CD4-positive, alpha-beta T cell treated with Interleukin-17A for 4 hours (primary cell): ENCODE measurements at regions not wholly inside any gene's neighbourhood (a gene's known extent, or its start where the extent isn't known, plus 50 kb on each side); places are given as distances from the start of the nearest gene placed in this dataset.

ENCODE experiments used
- DNase-seq: peaks from one replicate; pipeline ENCODE4 v3.0.0-alpha.2; 2020; ENCODE audit warnings: mixed read lengths

DNA sequence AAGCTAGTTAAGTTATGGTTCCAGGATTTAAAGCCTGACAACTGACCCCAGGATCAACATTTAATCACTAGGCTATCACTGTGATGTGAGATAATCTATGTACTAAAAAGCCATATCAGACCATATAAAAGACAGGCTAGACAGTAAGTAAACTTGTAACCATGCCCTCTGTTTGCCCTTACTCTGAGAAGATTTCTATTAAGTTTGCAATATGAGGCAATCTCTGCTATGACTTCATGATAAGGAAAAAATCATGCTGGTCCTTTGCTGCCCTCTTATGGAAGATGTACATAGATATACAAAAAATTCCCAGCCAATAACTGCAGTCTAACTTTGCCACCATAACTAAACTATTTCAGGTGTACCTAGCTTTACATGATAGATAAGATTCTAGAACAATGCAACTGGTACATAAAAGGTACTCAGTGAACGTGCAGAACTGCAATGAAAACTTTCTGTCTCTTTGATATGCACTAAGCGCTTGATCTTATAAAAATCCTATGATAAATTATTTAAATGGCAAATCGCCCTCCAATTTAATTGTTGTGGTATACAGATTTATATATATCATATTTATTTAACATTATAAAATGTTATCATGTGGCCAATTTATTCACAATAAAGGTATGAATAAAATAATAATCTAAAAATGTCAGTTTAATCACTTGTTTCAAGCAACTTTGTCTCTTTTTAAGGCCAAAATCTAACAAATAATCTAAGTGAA lies 70.5 kb downstream of the FAM217A start:
- peak; percentile 16 for DNase-seq

DNA sequence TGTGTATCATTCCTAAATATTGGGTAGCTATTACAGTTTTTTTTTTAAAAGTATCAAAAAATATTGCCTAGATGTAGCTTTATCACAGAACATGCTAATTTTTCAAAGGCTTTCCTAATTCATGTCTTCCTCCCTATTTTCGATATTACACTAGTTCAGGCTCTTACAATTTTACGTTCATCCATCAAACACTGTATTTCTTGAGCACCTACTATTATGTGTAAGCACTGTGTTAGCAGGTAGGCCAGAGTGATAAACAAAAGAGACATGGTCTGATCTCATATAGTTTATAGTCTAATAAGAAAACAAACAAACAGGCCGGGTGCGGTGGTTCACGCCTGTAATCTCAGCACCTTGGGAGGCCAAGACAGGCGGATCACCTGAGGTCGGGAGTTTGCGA lies 69.5 kb downstream of the FAM217A start:
- DNase-seq = no peak

DNA sequence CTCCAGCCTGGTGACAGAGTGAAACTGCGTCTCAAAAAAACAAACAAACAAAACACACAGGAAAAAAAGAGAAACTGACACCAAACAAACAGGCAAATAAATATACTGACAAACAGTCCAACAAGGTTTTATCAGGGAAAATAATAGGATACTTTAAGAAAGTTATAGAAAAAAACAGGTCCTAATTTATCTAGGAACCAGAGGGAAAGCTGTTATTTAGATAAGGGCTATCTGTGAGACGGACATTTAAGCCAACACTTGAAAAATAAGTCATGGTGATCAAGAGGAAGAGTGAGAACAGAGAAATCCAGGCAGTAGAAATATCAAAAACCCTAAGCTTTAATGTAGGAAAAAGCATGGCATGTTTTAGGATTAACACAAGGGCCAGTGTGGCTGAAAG lies 68.9 kb downstream of the FAM217A start:
- no peak for DNase-seq

DNA sequence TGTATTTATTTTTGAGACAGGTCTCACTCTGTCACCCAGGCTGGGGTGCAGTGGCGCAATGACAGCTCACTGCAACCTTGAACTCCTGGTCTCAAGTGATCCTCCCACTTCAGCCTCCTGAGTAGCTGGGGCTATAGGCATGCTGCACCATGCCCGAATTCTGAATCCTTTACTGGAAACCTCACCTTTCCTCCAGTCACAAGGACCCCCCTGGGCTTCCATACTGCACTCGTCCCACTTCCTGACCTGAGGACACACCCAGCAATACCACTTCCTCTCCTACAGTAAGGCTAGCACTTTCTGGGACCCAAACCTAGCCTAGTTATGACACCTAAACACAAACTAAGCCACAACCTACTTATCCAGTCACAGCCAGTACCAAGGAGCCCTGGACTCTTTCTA lies 68.2 kb downstream of the FAM217A start:
- DNase-seq = peak; percentile 31

DNA sequence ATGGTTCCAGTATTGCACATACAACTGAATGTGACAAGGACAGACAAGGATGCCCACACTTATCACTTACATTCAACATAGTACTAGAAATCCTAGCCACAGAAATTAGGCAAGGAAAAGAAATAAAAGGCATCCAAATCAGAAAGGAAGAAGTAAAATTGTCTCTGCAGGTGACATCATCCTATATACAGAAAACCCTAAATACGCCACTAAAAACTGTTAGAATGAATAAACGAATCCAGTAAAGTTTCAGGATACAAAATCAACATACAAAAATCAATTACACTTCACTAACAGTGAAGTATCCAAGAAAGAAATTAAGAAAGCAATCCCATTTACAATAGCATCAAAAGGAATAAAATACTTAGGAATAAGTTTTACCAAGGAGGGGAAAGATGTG lies 66.1 kb downstream of the FAM217A start:
- DNase-seq = no peak

DNA sequence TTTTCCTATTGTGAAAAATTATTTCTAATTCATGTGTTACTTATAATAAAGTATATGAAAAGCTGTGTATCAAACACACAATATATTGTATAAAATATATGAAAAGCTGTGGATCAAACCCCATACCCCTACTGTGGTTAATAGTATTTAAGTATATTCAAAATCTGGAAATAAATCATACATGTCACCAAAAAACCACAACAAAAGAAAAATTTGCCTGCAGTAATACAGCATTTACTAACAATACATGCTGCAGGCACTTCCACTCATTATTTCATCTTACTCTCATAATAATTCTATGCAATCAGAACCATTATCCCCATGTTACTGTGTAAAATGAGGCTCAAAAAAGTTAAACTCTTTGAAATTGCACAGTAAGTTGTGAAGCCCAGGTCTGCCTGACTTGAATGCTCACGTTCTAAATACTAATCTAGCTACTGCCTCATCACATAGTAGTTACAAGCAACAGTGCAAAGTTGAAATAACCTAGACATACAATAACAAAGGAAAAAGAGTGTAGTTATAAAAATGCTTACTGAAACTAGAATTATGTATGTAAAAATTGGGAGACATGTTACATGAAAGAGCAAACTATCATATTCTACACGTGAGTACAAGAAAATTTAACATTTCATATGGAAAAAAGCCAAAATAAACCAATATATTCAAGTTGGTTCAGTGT lies 61.7 kb downstream of the FAM217A start:
- DNase-seq = no peak

DNA sequence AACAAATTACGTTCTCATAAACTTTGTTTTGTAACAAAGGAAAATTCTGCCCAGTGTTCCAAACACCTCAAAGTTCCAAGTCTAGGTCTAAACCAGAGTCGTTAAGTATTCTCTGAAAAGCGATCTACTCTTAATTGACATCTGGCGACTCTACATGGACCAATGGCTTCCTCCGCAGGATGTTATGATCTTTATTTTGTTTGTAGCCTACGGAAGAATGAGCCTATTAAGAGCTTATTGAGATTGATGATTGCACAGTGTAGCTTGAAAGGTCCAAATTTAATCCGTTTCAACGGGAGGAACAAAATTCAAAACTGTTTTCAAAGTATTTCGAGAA lies 61.1 kb downstream of the FAM217A start:
- peak; percentile 11 for DNase-seq

DNA sequence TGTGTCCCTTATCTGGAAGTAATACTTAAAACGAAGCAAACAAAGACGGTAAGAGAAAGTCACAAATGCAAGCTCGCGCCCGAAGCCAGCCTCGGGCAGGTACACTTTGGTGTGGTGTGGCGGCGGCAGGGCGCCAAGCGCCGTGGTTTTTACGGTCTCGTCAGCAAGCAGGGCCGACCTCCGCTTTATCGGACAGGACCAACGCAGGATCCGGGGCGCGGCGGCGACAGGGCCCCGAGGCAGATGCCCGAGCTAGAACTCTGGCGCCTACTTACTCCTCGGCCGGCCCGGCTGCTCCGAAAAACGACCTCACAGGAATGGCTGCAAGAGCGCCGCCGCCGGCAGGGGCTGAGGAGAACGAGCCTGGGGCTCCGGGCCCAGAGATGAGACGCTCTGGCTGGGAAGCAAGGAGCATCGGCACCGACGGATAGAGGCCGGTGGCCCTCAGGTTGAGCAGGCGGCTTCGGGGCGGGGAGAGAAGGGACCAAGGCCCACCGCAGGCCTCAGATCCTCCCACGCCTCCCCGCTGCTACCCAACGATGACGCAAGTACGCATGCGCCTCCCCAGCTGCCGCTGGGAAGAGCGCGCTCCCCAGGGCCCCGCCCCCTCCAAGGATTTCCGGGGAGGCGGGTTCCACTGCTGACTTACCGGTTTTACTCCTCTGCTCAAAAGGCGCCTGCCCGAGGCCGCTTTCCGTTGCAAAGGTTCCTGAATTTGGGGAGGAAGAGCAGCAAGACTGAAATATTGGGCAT lies 60.6 kb downstream of the FAM217A start:
- DNase-seq = peak; percentile 98
